Heart right ventricle (tissue), 16 donors: ENCODE measurements at regions not wholly inside any gene's neighbourhood (a gene's known extent, or its start where the extent isn't known, plus 50 kb on each side); places are given as distances from the start of the nearest gene placed in this dataset.

ENCODE experiments used
- ATAC-seq, 8 donors: fragments of 200-7000 bp; cut with Tn5 transposase; one replicate each; pipeline ENCODE4 v1.9.1; 2020; ENCODE audit warnings: mild to moderate bottlenecking in 8 of 8, moderate library complexity in 8 of 8, moderate number of reproducible peaks in 1 of 8
- DNase-seq, 2 donors: peaks; one replicate each; pipeline ENCODE4 v3.0.0-alpha.2; 2020
- H3K27ac ChIP-seq, 10 donors: fragments of 200-600 bp; sonication (generic) in 2 of 10; one replicate each; pipeline versions ENCODE4 v1.5.0 to v1.8.0; 2020 to 2022; ENCODE audit warnings: mild to moderate bottlenecking in 3 of 10
- H3K27me3 ChIP-seq, 7 donors: fragments of 200-600 bp; one replicate each; pipeline ENCODE4 v1.8.0; 2021 to 2022; ENCODE audit warnings: mild to moderate bottlenecking in 2 of 7
- H3K36me3 ChIP-seq, 9 donors: fragments of 200-600 bp; sonication (generic) in 1 of 9; one replicate each; pipeline versions ENCODE4 v1.5.0 to v1.8.0; 2020 to 2022; ENCODE audit warnings: mild to moderate bottlenecking in 2 of 9
- H3K4me1 ChIP-seq, 9 donors: fragments of 200-600 bp; sonication (generic) in 1 of 9; one replicate each; pipeline versions ENCODE4 v1.5.0 to v1.8.0; 2020 to 2022; ENCODE audit warnings: mild to moderate bottlenecking in 4 of 9
- H3K4me3 ChIP-seq, 10 donors: fragments of 200-600 bp; sonication (generic) in 2 of 10; one replicate each; pipeline versions ENCODE4 v1.5.0 to v1.8.0; 2020 to 2022; ENCODE audit warnings: mild to moderate bottlenecking in 7 of 10, moderate library complexity in 2 of 10
- H3K9me3 ChIP-seq, 11 donors: fragments of 200-600 bp in 10 of 11; sonication (generic) in 2 of 11; one replicate each; pipeline versions ENCODE4 v1.5.0 to v1.8.0; 2013 to 2022; ENCODE audit warnings: mild to moderate bottlenecking in 2 of 11, control low read depth in 1 of 11, moderate library complexity in 1 of 11
- WGBS, 2 donors: extraction: QIAGEN DNeasy Blood & Tissue Kit; methylation state at CpG; one replicate each; pipeline ENCODE4 v1.1.7; 2013; ENCODE audit warnings: inconsistent platforms in 1 of 2; 5-methylcytosine and 5-hydroxymethylcytosine counted together
- intact Hi-C, 10 donors: fragments of 100-400 bp; cut with DNase I; formaldehyde crosslinking; loops; one replicate each; pipeline versions ENCODE4 v1.11.1 to v1.14.2; 2022
- TF ChIP-seq, protein P1 (sequence below), 9 donors: fragments of 200-600 bp; sonication (generic) in 2 of 9; IDR thresholded peaks; one replicate each; pipeline versions ENCODE4 v1.5.0 to v1.8.0; 2021 to 2022; ENCODE audit warnings: antibody characterized with exemption in 9 of 9, mild to moderate bottlenecking in 5 of 9, moderate library complexity in 1 of 9
- donor health status: Arrhythmogenic right ventricular cardiomyopathy.
- donor health status: ischemic (EF 13 %, LVEDD 7.1; RV severe dilation, severe dysfunction).
- donor health status: healthy with polysubstance abuse.
- donor health status: DM: no; HTN: yes; CAD: no.
- donor health status: DM: no; HTN: no; CAD: no.
- donor health status: ischemic (EF 25% LVEDD 6.9; RV normal size, moderate dysfunction).
- donor health status: ischemic (EF 25% LVEDD 5.7; RV mildly dilated, moderate dysfunction).
- donor health status: healthy.
- donor health status: DM: yes; HTN: yes; CAD: no.
- donor health status: Ischemic cardiomyopathy.
- donor health status: ischemic (EF 35%, LVEDD 5.7; RV mildly dilated, moderate dysfunction).
- donor health status: nonischemic (EF 11% LVEDD 7.7; RV severe dilation, severe dysfunction).
- donor health status: DM: yes; HTN: yes; CAD: no.
- donor health status: PGD.
- donor health status: ischemic (EF 29% LVEDD 5.4; RV normal size, mild dysfunction).
- donor health status: nonischemic (EF 23%, LVEDD 6.1; RV moderate dilation, normal function).

DNA sequence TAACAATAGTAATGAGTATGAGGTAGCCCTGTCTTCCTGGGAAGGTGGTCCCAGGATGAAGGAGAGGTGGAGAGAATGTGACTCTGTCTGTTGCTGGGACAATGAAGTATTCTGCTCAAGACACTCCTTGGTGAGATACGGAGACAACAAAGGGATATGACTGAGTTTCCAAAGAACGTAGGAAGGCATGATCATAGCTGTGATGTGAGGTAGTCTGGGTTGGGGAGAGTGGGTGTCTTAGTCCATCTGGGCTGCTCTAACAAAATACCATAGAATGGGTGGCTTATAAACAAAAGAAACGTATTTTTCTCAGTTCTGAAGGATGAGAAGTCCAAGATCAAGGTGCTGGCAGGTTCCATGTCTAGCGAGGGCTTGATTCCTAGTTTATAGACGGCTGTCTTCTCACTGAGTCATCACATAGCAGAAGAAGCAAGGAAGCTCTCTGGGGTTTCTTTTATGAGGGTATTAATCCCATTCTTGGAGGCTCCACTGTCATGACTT lies 84.9 kb upstream of the RHOBTB1 start:
- no peak overlapping the region for H3K4me3 ChIP-seq
- 71 to 85% methylated on average over 5 of the region's 5 CpGs for WGBS, 2 donors
- H3K9me3 ChIP-seq = no peaks in the 10 kb centered on the region
- no peak for DNase-seq
- intact Hi-C loops = no loop called here
- peaks cover 0 to 2% (median 0%) of the 10 kb centered on the region in 7 donors for H3K27me3 ChIP-seq
- TF ChIP-seq, protein P1, sequence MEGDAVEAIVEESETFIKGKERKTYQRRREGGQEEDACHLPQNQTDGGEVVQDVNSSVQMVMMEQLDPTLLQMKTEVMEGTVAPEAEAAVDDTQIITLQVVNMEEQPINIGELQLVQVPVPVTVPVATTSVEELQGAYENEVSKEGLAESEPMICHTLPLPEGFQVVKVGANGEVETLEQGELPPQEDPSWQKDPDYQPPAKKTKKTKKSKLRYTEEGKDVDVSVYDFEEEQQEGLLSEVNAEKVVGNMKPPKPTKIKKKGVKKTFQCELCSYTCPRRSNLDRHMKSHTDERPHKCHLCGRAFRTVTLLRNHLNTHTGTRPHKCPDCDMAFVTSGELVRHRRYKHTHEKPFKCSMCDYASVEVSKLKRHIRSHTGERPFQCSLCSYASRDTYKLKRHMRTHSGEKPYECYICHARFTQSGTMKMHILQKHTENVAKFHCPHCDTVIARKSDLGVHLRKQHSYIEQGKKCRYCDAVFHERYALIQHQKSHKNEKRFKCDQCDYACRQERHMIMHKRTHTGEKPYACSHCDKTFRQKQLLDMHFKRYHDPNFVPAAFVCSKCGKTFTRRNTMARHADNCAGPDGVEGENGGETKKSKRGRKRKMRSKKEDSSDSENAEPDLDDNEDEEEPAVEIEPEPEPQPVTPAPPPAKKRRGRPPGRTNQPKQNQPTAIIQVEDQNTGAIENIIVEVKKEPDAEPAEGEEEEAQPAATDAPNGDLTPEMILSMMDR (IDR thresholded peaks at IDR 0.05) = no peak
- H3K27ac ChIP-seq = no peak overlapping the region
- no peak for ATAC-seq
- no peaks in the 10 kb centered on the region for H3K4me1 ChIP-seq
- H3K36me3 ChIP-seq = no peaks in the 10 kb centered on the region

DNA sequence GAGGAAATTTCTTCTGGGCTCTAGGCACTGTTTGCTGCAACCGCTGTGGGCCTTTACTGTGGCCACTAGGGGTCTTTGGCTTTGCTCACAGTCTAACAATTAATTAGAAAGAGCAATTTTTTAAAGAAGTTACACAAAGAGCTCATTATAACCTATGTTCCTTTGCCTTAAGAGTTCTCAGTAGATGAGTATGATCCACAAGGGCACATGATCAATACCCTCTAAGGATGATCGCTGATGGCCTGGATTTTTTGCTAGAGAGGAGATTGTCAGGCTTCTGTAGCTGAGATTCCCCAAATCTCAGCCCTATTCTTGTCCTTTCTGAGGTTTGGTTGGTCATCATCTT lies 80.8 kb upstream of the RHOBTB1 start:
- H3K4me3 ChIP-seq = no peak overlapping the region
- intact Hi-C loops = no loop called here
- H3K9me3 ChIP-seq = no peaks in the 10 kb centered on the region
- H3K27me3 ChIP-seq = no peaks in the 10 kb centered on the region
- TF ChIP-seq, protein P1 (IDR thresholded peaks at IDR 0.05) = peak; percentile 16 to 55 (median 46)
- no peaks in the 10 kb centered on the region for H3K36me3 ChIP-seq
- DNase-seq (no peak), ATAC-seq (no peak)
- 51 to 52% methylated on average over 2 of the region's 2 CpGs for WGBS, 2 donors
- H3K27ac ChIP-seq = no peak overlapping the region
- no peaks in the 10 kb centered on the region for H3K4me1 ChIP-seq

DNA sequence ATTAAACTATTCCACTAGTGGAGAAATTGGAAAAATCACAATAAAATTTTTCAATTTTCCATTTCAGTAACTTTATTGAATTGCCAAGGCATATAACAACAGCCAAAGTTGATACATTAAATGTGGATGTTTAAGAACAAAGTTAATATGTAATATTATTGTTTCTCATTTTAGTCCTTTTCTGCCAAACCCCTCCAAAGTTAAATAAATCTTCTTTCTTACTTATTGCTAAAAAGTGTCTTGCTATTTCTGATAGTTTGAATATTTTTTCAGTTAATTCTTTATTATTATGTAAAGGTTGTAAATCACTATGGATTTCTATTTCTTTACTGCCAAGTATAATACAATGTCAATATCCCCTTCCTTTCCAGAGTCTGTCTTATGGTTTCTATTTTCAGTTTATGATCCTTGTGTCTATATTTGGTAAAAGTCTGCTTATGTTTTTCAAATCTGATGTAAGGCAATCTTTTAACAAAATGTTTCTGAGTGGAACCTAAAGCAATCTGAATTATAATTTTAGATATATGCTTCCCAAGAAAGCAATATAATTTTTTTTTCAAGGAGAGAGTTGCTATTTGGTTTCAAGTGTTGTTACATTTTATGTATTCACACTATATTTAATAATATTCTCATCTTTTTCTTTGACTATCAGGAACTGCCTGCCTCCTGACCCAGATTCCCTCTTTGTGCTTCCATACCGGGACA lies 80.3 kb upstream of the RHOBTB1 start:
- Histone ChIP-seq H3K27ac (no peak overlapping the region), H3K9me3 (no peaks in the 10 kb centered on the region), H3K27me3 (no peaks in the 10 kb centered on the region), H3K4me1 (no peaks in the 10 kb centered on the region), H3K36me3 (no peaks in the 10 kb centered on the region), H3K4me3 (no peak overlapping the region)
- 10 to 27% methylated on average over 1 of the region's 1 CpG for WGBS, 2 donors
- TF ChIP-seq, protein P1 (IDR thresholded peaks at IDR 0.05) = no peak
- no peak for ATAC-seq
- intact Hi-C loops = no loop called here
- DNase-seq = no peak

DNA sequence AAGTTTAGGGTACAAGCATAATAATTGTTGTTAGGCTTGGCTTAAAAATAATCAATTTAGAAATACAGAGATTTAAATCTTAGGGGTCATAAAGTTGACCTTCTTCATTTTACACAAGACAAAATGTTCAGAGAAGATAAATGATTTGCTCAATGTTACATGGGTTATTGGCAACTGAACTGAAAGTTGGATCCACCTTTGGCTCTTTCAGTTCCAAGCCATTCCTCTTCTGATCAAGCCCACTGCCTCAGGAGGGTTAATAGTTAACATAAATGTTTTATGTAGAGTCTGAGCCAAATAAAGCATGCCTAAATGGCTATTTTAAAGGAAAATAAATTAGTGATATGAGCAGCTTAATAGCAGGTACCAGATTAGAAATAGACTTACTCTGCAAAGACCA lies 79.1 kb upstream of the RHOBTB1 start:
- no peaks in the 10 kb centered on the region for H3K27me3 ChIP-seq
- no peaks in the 10 kb centered on the region for H3K4me1 ChIP-seq
- intact Hi-C loops = no loop called here
- no peak overlapping the region for H3K4me3 ChIP-seq
- no peak for DNase-seq
- no peak for ATAC-seq
- TF ChIP-seq, protein P1 (IDR thresholded peaks at IDR 0.05) = no peak
- H3K9me3 ChIP-seq = no peaks in the 10 kb centered on the region
- H3K27ac ChIP-seq = no peak overlapping the region
- H3K36me3 ChIP-seq = no peaks in the 10 kb centered on the region
